ENCODE measurements at regions not wholly inside any gene's neighbourhood (a gene's known extent, or its start where the extent isn't known, plus 50 kb on each side); places are given as distances from the start of the nearest gene placed in this dataset.

- Histone ChIP-seq H3K4me3 (ENCODE audit: low read depth, low read length) (no peak overlapping the region), H3K36me3 (ENCODE audit: control insufficient read depth, insufficient read depth, low read length) (no peaks in the 10 kb centered on the region), H3K27me3 (ENCODE audit: control insufficient read depth, insufficient read depth, low read length) (no peaks in the 10 kb centered on the region)
- ChIA-PET CTCF (interaction anchor here (1.2 kb wide), 1 partner anchor 12 kb away, joined by 5 read pairs; no protein-coding TSS in a partner anchor), POLR2A (no interaction called here)
- TF ChIP-seq, protein P1, sequence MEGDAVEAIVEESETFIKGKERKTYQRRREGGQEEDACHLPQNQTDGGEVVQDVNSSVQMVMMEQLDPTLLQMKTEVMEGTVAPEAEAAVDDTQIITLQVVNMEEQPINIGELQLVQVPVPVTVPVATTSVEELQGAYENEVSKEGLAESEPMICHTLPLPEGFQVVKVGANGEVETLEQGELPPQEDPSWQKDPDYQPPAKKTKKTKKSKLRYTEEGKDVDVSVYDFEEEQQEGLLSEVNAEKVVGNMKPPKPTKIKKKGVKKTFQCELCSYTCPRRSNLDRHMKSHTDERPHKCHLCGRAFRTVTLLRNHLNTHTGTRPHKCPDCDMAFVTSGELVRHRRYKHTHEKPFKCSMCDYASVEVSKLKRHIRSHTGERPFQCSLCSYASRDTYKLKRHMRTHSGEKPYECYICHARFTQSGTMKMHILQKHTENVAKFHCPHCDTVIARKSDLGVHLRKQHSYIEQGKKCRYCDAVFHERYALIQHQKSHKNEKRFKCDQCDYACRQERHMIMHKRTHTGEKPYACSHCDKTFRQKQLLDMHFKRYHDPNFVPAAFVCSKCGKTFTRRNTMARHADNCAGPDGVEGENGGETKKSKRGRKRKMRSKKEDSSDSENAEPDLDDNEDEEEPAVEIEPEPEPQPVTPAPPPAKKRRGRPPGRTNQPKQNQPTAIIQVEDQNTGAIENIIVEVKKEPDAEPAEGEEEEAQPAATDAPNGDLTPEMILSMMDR (IDR thresholded peaks at IDR 0.05; ENCODE audit: insufficient read depth, low read depth, low read length): no peak
- DNase-seq (ENCODE audit: low read depth): peak; percentile 78
These were observed 224.8 kb upstream of the FN1 start for GRCh38 chr2:215660687-215661086.

DNA sequence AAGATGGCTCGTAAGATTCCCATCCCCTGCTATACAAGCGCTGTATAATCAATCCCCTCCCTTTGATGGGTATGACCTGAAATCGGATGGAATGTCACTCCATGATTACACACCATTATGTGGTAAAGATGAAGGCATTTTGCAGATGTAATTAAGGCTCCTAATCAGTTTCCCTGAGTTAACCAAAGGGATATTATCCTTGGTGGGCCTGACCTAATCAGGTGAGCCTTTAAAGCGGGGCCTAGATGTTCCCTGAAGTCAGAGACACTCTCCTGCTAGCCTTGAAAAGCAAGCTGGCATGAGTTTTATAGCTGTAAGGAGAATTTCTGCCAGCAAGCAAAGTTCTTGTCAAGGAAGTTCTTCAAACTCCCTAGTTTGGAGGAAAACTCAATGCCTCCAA, 223.8 kb upstream of the FN1 start:
- DNase-seq (ENCODE audit: low read depth): no peak
- Histone ChIP-seq H3K4me3 (ENCODE audit: low read depth, low read length) (no peak overlapping the region), H3K36me3 (ENCODE audit: control insufficient read depth, insufficient read depth, low read length) (no peaks in the 10 kb centered on the region), H3K27me3 (ENCODE audit: control insufficient read depth, insufficient read depth, low read length) (no peaks in the 10 kb centered on the region)
- TF ChIP-seq, protein P1 (IDR thresholded peaks at IDR 0.05; ENCODE audit: insufficient read depth, low read depth, low read length): no peak
- ChIA-PET CTCF (interaction anchor here (1.3 kb wide), 1 partner anchor 11 kb away, joined by 3 read pairs; no protein-coding TSS in a partner anchor), POLR2A (no interaction called here)

- Histone ChIP-seq H3K27me3 (ENCODE audit: control insufficient read depth, insufficient read depth, low read length) (no peaks in the 10 kb centered on the region), H3K4me3 (ENCODE audit: low read depth, low read length) (no peak overlapping the region), H3K36me3 (ENCODE audit: control insufficient read depth, insufficient read depth, low read length) (no peaks in the 10 kb centered on the region)
- CTCF ChIA-PET: interaction anchor here (0.7 to 1.3 kb wide), 2 partner anchors 10 to 51 kb away, joined by 3 read pairs; no protein-coding TSS in a partner anchor
- TF ChIP-seq, protein P1 (IDR thresholded peaks at IDR 0.05; ENCODE audit: insufficient read depth, low read depth, low read length): no peak
- POLR2A ChIA-PET: no interaction called here
- DNase-seq (ENCODE audit: low read depth): no peak
These were observed 222.9 kb upstream of the FN1 start for GRCh38 chr2:215658635-215659305.

GRCh38 chr2:215657844-215658243, 222.0 kb upstream of the FN1 start:
- no peaks in the 10 kb centered on the region for H3K36me3 ChIP-seq (ENCODE audit: control insufficient read depth, insufficient read depth, low read length)
- CTCF ChIA-PET: no interaction called here
- DNase-seq (ENCODE audit: low read depth): peak; percentile 62
- TF ChIP-seq, protein P1 (IDR thresholded peaks at IDR 0.05; ENCODE audit: insufficient read depth, low read depth, low read length): no peak
- no peaks in the 10 kb centered on the region for H3K27me3 ChIP-seq (ENCODE audit: control insufficient read depth, insufficient read depth, low read length)
- POLR2A ChIA-PET: no interaction called here
- no peak overlapping the region for H3K4me3 ChIP-seq (ENCODE audit: low read depth, low read length)

DNA sequence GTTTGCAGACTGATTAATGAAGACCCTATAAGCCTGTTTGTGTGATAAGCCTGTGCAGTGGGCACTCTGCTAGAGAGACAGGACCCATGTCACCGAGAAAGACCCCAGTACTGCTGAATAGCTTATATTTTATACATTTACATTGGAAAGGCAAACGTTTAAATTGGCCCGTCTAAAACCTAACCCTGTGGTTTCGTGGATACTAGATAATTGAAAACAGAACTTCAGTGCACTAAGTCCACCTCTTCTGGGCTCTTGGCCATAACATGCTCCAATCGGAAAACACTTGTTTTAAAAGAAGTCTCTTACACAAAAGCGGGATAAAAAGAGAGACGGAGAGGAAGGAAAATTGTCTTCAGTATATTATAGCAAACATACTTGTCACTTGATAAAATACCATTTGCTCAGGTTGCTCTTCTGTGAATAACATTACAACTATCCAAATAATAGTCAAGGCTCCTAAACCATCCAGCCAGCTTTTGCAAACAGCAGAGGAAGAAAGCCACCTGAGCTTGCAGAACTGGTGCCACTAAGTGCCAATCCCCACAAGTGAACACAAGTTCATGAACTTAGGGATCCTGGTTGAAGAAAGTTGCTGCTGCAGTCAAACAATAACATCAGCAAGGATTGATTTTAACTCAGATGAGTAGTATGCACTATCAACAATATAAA, 218.4 kb upstream of the FN1 start:
- CTCF ChIA-PET: interaction anchor here (0.8 to 2.1 kb wide), 3 partner anchors 20 to 30 kb away, joined by 3 to 4 read pairs (median 3); no protein-coding TSS in a partner anchor
- H3K27me3 ChIP-seq (ENCODE audit: control insufficient read depth, insufficient read depth, low read length): no peaks in the 10 kb centered on the region
- peak; percentile 47 for DNase-seq (ENCODE audit: low read depth)
- H3K4me3 ChIP-seq (ENCODE audit: low read depth, low read length): no peak overlapping the region
- H3K36me3 ChIP-seq (ENCODE audit: control insufficient read depth, insufficient read depth, low read length): no peaks in the 10 kb centered on the region
- POLR2A ChIA-PET: no interaction called here
- TF ChIP-seq, protein P1 (IDR thresholded peaks at IDR 0.05; ENCODE audit: insufficient read depth, low read depth, low read length): no peak

Measured in BJ (cell line).